HEK293 (cell line): ENCODE measurements at regions not wholly inside any gene's neighbourhood (a gene's known extent, or its start where the extent isn't known, plus 50 kb on each side); places are given as distances from the start of the nearest gene placed in this dataset.

Experiments
- CTCF ChIA-PET: fragments of 350-600 bp; formaldehyde crosslinking; extraction: SDS; loops from one replicate; lab custom pipeline; 2021; ENCODE audit warnings: antibody characterized with exemption; lab: Yijun Ruan, JAX
- POLR2A ChIA-PET: fragments of 300-600 bp; formaldehyde crosslinking; extraction: SDS; loops from one replicate; lab custom pipeline; 2020; ENCODE audit warnings: antibody characterized with exemption, inconsistent platforms; lab: Yijun Ruan, JAX
- H3K27ac ChIP-seq: fragments of 200-500 bp; sonication (Bioruptor generic); 2 replicates; pipeline ENCODE4 v1.5.1; 2014; ENCODE audit warnings: low read depth, low read length, control low read depth, inconsistent platforms; ENCODE audit errors: extremely low read depth
- H3K36me3 ChIP-seq, 2 experiments: fragments of 200-500 bp in 1 of 2; sonication (Bioruptor generic) in 1 of 2; 1 replicate in 1 of 2; 2 replicates in 1 of 2; pipeline ENCODE4 v1.5.1; 2014 to 2017; ENCODE audit warnings: inconsistent platforms in 2 of 2, low read length in 2 of 2; ENCODE audit not compliant: control insufficient read depth in 2 of 2, insufficient read depth in 1 of 2
- H3K4me1 ChIP-seq: fragments of 200-500 bp; sonication (Bioruptor generic); 2 replicates; pipeline ENCODE4 v1.5.1; 2014; ENCODE audit warnings: mild to moderate bottlenecking, low read length, inconsistent platforms; ENCODE audit not compliant: control insufficient read depth, insufficient read depth
- H3K4me3 ChIP-seq: 2 replicates; pipeline ENCODE4 v1.5.1; 2011; ENCODE audit warnings: low read depth, mild to moderate bottlenecking, control low read depth, low read length, moderate library complexity
- H3K9me3 ChIP-seq: fragments of 200-500 bp; sonication (Bioruptor generic); 2 replicates; pipeline ENCODE4 v1.5.1; 2014; ENCODE audit warnings: low read depth, low read length, inconsistent platforms; ENCODE audit not compliant: control insufficient read depth, insufficient read depth
- GLIS1 ChIP-seq: fragments of 450-650 bp; formaldehyde crosslinking; IDR thresholded peaks from 2 replicates; pipeline ENCODE4 v1.5.1; 2016; ENCODE audit warnings: missing biosample characterization, missing genetic modification characterization
- HOXD13 ChIP-seq: sonication (generic); formaldehyde crosslinking; IDR thresholded peaks from 2 replicates; pipeline ENCODE4 v1.8.0; 2022; ENCODE audit warnings: missing genetic modification reagents, borderline replicate concordance
- MZF1 ChIP-seq: fragments of 450-650 bp; formaldehyde crosslinking; IDR thresholded peaks from 2 replicates; pipeline ENCODE4 v1.5.1; 2017; ENCODE audit warnings: missing biosample characterization, missing genetic modification characterization, borderline replicate concordance
- SCRT1 ChIP-seq: fragments of 450-650 bp; formaldehyde crosslinking; IDR thresholded peaks from 2 replicates; pipeline ENCODE4 v1.5.1; 2016; ENCODE audit warnings: missing biosample characterization, missing genetic modification characterization, borderline replicate concordance
- SP3 ChIP-seq: fragments of 450-650 bp; formaldehyde crosslinking; IDR thresholded peaks from 2 replicates; pipeline ENCODE4 v1.5.1; 2016; ENCODE audit warnings: missing biosample characterization, missing genetic modification characterization
- WT1 ChIP-seq: fragments of 450-650 bp; formaldehyde crosslinking; IDR thresholded peaks from 2 replicates; pipeline ENCODE4 v1.5.1; 2016; ENCODE audit warnings: missing biosample characterization, missing genetic modification characterization
- ZBTB17 ChIP-seq: fragments of 450-650 bp; formaldehyde crosslinking; IDR thresholded peaks from 2 replicates; pipeline ENCODE4 v1.5.1; 2016; ENCODE audit warnings: missing biosample characterization, missing genetic modification characterization
- ZBTB7A ChIP-seq: fragments of 450-650 bp; formaldehyde crosslinking; IDR thresholded peaks from 2 replicates; pipeline ENCODE4 v1.5.1; 2016; ENCODE audit warnings: low read depth, missing biosample characterization, missing genetic modification characterization
- ZNF114 ChIP-seq: fragments of 450-650 bp; formaldehyde crosslinking; IDR thresholded peaks from 2 replicates; pipeline ENCODE4 v1.5.0; 2017; ENCODE audit warnings: missing biosample characterization, missing genetic modification characterization
- ZNF146 ChIP-seq: fragments of 450-650 bp; formaldehyde crosslinking; IDR thresholded peaks from 2 replicates; pipeline ENCODE4 v1.5.1; 2016; ENCODE audit warnings: missing biosample characterization, missing genetic modification characterization
- ZNF184 ChIP-seq: fragments of 450-650 bp; IDR thresholded peaks from 2 replicates; pipeline ENCODE4 v1.5.1; 2018; ENCODE audit warnings: missing biosample characterization, mild to moderate bottlenecking, missing genetic modification characterization
- ZNF248 ChIP-seq: fragments of 450-650 bp; formaldehyde crosslinking; IDR thresholded peaks from 2 replicates; pipeline ENCODE4 v1.5.1; 2017; ENCODE audit warnings: missing biosample characterization, missing genetic modification characterization
- ZNF311 ChIP-seq: fragments of 450-650 bp; formaldehyde crosslinking; IDR thresholded peaks from 2 replicates; pipeline ENCODE4 v1.5.1; 2017; ENCODE audit warnings: missing biosample characterization, missing genetic modification characterization, borderline replicate concordance
- ZNF350 ChIP-seq: fragments of 450-650 bp; formaldehyde crosslinking; IDR thresholded peaks from 2 replicates; pipeline ENCODE4 v1.5.0; 2017; ENCODE audit warnings: missing biosample characterization, mild to moderate bottlenecking, missing genetic modification characterization
- ZNF394 ChIP-seq: fragments of 450-650 bp; formaldehyde crosslinking; IDR thresholded peaks from 2 replicates; pipeline ENCODE4 v1.5.1; 2016; ENCODE audit warnings: missing biosample characterization, missing genetic modification characterization, mild to moderate bottlenecking, moderate library complexity, borderline replicate concordance
- ZNF510 ChIP-seq: fragments of 450-650 bp; formaldehyde crosslinking; IDR thresholded peaks from 2 replicates; pipeline ENCODE4 v1.5.1; 2018; ENCODE audit warnings: mild to moderate bottlenecking, missing genetic modification characterization, missing biosample characterization; ENCODE audit not compliant: insufficient replicate concordance
- ZNF530 ChIP-seq: fragments of 450-650 bp; formaldehyde crosslinking; IDR thresholded peaks from 2 replicates; pipeline ENCODE4 v1.5.1; 2016; ENCODE audit warnings: low read depth, missing biosample characterization, missing genetic modification characterization
- ZNF585B ChIP-seq: fragments of 450-650 bp; formaldehyde crosslinking; IDR thresholded peaks from 2 replicates; pipeline ENCODE4 v1.5.1; 2016; ENCODE audit warnings: missing biosample characterization, missing genetic modification characterization
- ZNF660 ChIP-seq: fragments of 450-650 bp; IDR thresholded peaks from 2 replicates; pipeline ENCODE4 v1.5.1; 2018; ENCODE audit warnings: missing biosample characterization, mild to moderate bottlenecking, missing genetic modification characterization
- TF ChIP-seq, protein P1 (sequence below): fragments of 450-650 bp; formaldehyde crosslinking; IDR thresholded peaks from 2 replicates; pipeline ENCODE4 v1.5.1; 2016; ENCODE audit warnings: missing biosample characterization, missing genetic modification characterization, borderline replicate concordance
- TF ChIP-seq, protein P2 (sequence below): fragments of 450-650 bp; formaldehyde crosslinking; IDR thresholded peaks from 2 replicates; pipeline ENCODE4 v1.5.1; 2016; ENCODE audit warnings: missing biosample characterization, missing genetic modification characterization, borderline replicate concordance
- TF ChIP-seq, protein P3 (sequence below): fragments of 450-650 bp; formaldehyde crosslinking; IDR thresholded peaks from 2 replicates; pipeline ENCODE4 v1.5.1; 2016; ENCODE audit warnings: missing biosample characterization, missing genetic modification characterization
- TF ChIP-seq, protein P4 (sequence below): fragments of 450-650 bp; formaldehyde crosslinking; IDR thresholded peaks from 2 replicates; pipeline ENCODE4 v1.5.1; 2016; ENCODE audit warnings: missing biosample characterization, missing genetic modification characterization

DNA sequence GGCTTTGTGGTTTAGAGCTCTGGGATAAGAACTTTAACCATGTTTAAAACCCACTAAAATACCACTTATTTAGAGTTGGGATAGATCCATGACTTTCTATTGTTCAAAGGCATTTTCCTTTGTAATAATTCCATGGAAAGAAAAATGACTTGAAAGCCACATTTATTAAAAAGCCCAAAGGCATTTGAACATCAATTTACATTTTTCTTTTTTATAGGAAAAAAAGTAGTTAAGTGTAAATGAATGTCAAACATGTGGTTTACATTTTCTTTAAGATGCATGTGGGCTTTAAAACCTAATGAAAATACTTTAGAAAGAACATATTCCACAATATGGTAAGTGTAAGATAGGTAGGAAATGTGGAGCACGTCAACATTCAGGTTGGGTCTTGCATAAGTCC, 443.2 kb downstream of the TOX3 start (continued):
- TF ChIP-seq, protein P1, sequence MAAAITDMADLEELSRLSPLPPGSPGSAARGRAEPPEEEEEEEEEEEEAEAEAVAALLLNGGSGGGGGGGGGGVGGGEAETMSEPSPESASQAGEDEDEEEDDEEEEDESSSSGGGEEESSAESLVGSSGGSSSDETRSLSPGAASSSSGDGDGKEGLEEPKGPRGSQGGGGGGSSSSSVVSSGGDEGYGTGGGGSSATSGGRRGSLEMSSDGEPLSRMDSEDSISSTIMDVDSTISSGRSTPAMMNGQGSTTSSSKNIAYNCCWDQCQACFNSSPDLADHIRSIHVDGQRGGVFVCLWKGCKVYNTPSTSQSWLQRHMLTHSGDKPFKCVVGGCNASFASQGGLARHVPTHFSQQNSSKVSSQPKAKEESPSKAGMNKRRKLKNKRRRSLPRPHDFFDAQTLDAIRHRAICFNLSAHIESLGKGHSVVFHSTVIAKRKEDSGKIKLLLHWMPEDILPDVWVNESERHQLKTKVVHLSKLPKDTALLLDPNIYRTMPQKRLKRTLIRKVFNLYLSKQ, result no peak
- no peak for TF ChIP-seq ZNF510 (tag by site-specific recombination)
- TF ChIP-seq, all 188 proteins: peak for 0

DNA sequence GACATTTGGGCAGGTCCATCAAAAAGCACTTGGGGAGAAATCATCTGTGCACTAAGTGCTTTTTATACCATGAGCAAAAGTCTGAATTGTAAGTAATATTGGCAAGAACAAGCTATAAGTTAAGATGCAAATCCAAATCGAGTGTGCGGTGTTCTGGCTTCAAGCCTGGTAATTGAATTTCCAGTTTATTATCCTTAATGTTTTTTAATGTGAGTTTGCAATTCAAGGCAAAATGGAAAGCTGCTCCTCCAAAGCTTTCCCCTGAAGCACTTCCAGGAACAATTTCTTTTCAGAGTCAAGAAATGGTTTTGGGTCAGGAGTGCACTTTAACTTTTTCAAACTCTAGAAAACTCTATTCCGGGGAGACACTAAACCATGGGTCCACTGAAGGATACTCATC, 445.7 kb downstream of the TOX3 start:
- CTCF ChIA-PET, result no interaction called here
- H3K4me1 ChIP-seq, result 0 out of 2 replicates have a peak, but pooled peaks cover 3% of the 10 kb centered on the region
- no peak overlapping the region for H3K27ac ChIP-seq
- TF ChIP-seq ZNF585B (tag by site-specific recombination), result no peak
- no peak for TF ChIP-seq ZNF146
- no peak for TF ChIP-seq ZNF114
- TF ChIP-seq ZNF311, result no peak
- TF ChIP-seq SP3 (tag by site-specific recombination), result no peak
- no peak for TF ChIP-seq ZNF660 (tag by site-specific recombination)
- TF ChIP-seq MZF1, result no peak
- no peak for TF ChIP-seq ZNF350 (tag by site-specific recombination)
- TF ChIP-seq, protein P2, sequence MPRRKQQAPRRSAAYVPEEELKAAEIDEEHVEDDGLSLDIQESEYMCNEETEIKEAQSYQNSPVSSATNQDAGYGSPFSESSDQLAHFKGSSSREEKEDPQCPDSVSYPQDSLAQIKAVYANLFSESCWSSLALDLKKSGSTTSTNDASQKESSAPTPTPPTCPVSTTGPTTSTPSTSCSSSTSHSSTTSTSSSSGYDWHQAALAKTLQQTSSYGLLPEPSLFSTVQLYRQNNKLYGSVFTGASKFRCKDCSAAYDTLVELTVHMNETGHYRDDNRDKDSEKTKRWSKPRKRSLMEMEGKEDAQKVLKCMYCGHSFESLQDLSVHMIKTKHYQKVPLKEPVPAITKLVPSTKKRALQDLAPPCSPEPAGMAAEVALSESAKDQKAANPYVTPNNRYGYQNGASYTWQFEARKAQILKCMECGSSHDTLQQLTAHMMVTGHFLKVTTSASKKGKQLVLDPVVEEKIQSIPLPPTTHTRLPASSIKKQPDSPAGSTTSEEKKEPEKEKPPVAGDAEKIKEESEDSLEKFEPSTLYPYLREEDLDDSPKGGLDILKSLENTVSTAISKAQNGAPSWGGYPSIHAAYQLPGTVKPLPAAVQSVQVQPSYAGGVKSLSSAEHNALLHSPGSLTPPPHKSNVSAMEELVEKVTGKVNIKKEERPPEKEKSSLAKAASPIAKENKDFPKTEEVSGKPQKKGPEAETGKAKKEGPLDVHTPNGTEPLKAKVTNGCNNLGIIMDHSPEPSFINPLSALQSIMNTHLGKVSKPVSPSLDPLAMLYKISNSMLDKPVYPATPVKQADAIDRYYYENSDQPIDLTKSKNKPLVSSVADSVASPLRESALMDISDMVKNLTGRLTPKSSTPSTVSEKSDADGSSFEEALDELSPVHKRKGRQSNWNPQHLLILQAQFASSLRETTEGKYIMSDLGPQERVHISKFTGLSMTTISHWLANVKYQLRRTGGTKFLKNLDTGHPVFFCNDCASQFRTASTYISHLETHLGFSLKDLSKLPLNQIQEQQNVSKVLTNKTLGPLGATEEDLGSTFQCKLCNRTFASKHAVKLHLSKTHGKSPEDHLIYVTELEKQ (tag by site-specific recombination), result no peak
- no peak for TF ChIP-seq HOXD13 (CRISPR knock-in tag)
- TF ChIP-seq, all 188 proteins: peak for 0
- Histone ChIP-seq H3K9me3 (no peaks in the 10 kb centered on the region), H3K36me3 (no peaks in the 10 kb centered on the region), H3K4me3 (no peak overlapping the region)
- POLR2A ChIA-PET, result no interaction called here

DNA sequence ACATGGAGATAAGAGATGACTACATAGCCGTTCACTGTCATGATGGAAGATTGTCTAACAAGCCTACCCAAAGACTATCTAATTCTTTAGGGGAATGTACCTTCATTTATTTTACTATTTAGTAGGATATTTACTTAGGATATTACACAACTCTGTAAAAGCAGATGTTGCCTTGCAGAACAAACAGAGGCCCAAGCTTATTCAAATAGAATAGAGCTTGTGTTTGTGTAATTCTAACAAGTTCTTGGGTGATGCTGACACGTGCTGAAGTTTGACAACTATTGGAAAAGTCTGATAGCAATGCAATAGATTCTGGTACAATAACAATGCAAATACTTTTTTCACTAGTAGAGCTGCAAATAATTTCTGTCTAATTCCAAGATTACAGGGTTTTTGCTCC, 447.6 kb downstream of the TOX3 start:
- CTCF ChIA-PET, result interaction anchor here (0.6 kb wide), 1 partner anchor 12 kb away, joined by 5 read pairs; no protein-coding TSS in a partner anchor
- Histone ChIP-seq H3K36me3 (no peaks in the 10 kb centered on the region), H3K4me3 (no peak overlapping the region), H3K9me3 (no peaks in the 10 kb centered on the region), H3K4me1 (peaks cover 8% of the 10 kb centered on the region; the same call in 1 of the 2 replicates), H3K27ac (no peak overlapping the region)
- no peak for TF ChIP-seq ZBTB17
- no peak for TF ChIP-seq ZNF184 (tag by site-specific recombination)
- TF ChIP-seq ZNF394 (tag by site-specific recombination), result no peak
- TF ChIP-seq ZBTB7A (tag by site-specific recombination), result no peak
- POLR2A ChIA-PET, result no interaction called here

DNA sequence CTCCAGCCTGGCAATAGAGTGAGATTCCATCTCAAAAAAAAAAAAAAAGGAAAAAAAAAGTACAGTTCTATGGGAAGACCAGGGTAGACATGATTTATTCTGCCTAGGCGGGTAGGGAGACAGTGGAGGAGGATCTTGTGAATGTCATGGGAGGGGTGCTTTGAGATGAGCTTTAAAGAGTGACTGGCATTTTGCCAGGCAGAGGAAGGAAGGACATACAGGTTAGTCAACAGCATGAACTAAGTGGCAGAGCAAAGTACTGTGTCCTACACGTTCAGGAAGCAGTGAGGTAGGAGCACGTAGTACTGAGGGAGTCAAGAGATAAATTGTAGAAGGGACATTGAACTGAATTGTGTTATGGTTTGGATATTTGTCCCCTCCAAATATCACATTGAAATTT, 451.5 kb downstream of the TOX3 start:
- CTCF ChIA-PET, result no interaction called here
- POLR2A ChIA-PET, result no interaction called here
- Histone ChIP-seq H3K36me3 (no peaks in the 10 kb centered on the region), H3K9me3 (no peaks in the 10 kb centered on the region), H3K4me1 (peaks cover 8% of the 10 kb centered on the region; the same call in 1 of the 2 replicates), H3K27ac (no peak overlapping the region), H3K4me3 (no peak overlapping the region)
- TF ChIP-seq SCRT1 (tag by site-specific recombination) (no peak), GLIS1 (tag by site-specific recombination) (no peak), ZNF248 (tag by site-specific recombination) (no peak), WT1 (tag by site-specific recombination) (no peak), ZNF530 (tag by site-specific recombination) (no peak)
- TF ChIP-seq, protein P3, sequence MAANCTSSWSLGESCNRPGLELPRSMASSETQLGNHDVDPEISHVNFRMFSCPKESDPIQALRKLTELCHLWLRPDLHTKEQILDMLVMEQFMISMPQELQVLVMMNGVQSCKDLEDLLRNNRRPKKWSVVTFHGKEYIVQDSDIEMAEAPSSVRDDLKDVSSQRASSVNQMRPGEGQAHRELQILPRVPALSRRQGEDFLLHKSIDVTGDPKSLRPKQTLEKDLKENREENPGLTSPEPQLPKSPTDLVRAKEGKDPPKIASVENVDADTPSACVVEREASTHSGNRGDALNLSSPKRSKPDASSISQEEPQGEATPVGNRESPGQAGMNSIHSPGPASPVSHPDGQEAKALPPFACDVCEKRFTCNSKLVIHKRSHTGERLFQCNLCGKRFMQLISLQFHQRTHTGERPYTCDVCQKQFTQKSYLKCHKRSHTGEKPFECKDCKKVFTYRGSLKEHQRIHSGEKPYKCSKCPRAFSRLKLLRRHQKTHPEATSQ (tag by site-specific recombination), result no peak
- TF ChIP-seq, protein P4, sequence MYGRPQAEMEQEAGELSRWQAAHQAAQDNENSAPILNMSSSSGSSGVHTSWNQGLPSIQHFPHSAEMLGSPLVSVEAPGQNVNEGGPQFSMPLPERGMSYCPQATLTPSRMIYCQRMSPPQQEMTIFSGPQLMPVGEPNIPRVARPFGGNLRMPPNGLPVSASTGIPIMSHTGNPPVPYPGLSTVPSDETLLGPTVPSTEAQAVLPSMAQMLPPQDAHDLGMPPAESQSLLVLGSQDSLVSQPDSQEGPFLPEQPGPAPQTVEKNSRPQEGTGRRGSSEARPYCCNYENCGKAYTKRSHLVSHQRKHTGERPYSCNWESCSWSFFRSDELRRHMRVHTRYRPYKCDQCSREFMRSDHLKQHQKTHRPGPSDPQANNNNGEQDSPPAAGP (tag by site-specific recombination), result no peak
